WI38 (cell line): ENCODE measurements at regions not wholly inside any gene's neighbourhood (a gene's known extent, or its start where the extent isn't known, plus 50 kb on each side); places are given as distances from the start of the nearest gene placed in this dataset.
"Not testable (repeated sequence)": the region's sequence is repeated elsewhere in the genome, so short reads cannot be mapped to it uniquely, and the experiment has no call there.

ENCODE experiments used
- H3K4me3 ChIP-seq: 2 replicates; pipeline ENCODE4 v1.5.1; 2011; ENCODE audit warnings: low read depth, mild to moderate bottlenecking, control low read depth, low read length
- TF ChIP-seq, protein P1 (sequence below): IDR thresholded peaks from 2 replicates; pipeline ENCODE4 v1.5.1; 2012; ENCODE audit warnings: low read depth, mild to moderate bottlenecking, control low read depth, low read length

DNA sequence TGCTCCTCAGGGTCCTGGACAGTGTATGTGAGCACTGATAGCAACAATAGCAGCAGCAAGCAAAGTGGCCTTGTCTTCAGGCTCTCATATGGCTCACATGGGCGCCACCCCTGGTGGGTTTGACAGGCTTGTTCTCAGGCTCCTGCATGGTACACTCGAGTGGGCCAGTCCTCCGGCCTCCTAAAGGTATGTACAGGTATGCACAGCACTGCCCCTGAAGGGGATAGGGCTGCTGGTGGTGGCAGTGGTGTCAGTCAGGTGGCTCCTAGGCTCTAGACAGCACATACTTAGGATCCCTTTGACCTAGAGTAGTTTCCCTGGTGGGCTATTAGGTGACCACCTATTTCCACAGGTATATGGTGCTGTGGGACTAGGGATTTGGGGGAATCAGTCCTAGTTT, 79.8 kb downstream of the LGALS9B start:
- H3K4me3 ChIP-seq, result not testable (repeated sequence)

DNA sequence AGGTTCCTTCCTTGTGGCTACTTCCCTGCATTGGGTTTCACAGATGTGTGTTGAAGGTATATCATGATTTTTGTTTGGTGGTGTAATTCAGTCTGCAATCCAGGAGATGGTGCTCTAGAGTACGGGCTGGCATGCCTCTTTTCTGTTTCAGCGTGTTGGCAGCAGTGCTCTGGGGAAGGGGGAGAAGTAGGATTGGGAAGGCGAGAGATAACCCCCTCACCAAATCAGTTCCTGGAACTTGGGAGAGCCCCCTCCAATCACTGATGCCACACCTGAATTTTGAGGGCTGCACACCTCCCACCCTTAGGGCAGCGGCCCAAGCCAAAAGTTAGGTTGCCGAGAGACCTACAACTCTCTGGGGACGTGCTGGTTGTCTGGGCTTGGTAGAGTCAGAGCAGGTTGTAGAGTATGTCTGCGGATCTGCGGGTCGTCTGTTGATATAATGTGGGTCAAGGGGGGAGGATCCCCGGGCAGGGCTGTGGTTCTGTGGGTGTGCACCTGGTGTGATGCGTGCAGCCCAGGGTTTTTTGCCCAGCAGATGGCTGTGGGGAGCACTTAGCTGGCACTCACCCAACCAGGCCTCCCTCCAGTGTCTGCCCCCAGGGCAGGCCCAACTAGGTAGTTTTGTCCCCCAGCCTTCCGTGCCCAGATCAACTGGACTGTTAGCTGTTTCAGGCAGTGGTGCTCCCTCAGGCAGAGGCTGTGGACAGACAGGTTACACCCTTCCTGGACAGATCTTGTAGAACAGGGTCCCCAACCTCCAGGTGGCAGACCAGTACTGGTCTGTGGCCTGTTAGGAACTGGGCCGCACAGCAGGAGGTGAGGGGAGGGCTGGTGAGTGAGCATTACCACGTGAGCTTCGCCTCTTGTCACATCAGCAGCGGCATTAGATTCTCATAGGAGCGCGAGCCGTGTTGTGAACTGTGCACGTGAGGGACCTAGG, 85.7 kb downstream of the LGALS9B start:
- TF ChIP-seq, protein P1, sequence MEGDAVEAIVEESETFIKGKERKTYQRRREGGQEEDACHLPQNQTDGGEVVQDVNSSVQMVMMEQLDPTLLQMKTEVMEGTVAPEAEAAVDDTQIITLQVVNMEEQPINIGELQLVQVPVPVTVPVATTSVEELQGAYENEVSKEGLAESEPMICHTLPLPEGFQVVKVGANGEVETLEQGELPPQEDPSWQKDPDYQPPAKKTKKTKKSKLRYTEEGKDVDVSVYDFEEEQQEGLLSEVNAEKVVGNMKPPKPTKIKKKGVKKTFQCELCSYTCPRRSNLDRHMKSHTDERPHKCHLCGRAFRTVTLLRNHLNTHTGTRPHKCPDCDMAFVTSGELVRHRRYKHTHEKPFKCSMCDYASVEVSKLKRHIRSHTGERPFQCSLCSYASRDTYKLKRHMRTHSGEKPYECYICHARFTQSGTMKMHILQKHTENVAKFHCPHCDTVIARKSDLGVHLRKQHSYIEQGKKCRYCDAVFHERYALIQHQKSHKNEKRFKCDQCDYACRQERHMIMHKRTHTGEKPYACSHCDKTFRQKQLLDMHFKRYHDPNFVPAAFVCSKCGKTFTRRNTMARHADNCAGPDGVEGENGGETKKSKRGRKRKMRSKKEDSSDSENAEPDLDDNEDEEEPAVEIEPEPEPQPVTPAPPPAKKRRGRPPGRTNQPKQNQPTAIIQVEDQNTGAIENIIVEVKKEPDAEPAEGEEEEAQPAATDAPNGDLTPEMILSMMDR, result peak; percentile 59
- H3K4me3 ChIP-seq, result not testable (repeated sequence)

DNA sequence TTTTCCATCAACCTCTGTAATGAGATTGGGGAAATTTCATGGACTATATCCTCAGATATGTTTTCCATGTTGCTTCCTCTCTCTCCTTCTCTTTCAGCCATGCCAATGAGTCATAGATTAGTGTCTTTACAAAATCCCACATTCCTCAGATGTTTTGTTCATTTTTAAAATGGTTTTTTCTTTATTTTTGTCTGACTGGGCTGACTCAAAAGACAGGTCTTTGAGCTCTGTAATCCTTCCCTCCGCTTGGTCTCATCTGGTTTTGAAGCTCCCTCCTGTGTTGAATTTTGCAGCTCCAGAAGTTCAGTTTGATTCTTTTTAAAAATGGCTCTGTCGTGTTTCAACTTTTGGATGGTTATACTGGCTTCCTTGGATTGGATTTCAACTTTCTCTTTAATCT, 86.7 kb downstream of the LGALS9B start:
- H3K4me3 ChIP-seq, result not testable (repeated sequence)

DNA sequence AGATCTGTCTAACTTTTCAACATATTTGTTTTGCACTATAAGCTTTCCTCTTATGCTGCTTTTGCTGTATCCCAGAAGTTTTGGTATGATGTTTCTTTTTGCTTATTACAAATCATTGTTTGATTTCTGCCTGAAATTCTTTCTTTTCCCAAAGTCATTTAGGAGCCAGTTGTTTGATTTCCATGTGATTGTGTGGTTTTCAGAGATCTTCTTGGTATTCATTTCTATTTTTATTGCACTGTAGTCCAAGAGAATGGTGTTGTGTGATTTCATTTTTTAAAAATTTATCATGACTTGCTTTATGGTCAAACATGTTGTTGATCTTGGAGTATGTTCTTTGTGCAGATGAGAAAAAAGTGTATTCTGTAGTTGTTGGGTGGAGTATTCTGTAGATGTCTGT, 88.1 kb downstream of the LGALS9B start:
- H3K4me3 ChIP-seq, result not testable (repeated sequence)

DNA sequence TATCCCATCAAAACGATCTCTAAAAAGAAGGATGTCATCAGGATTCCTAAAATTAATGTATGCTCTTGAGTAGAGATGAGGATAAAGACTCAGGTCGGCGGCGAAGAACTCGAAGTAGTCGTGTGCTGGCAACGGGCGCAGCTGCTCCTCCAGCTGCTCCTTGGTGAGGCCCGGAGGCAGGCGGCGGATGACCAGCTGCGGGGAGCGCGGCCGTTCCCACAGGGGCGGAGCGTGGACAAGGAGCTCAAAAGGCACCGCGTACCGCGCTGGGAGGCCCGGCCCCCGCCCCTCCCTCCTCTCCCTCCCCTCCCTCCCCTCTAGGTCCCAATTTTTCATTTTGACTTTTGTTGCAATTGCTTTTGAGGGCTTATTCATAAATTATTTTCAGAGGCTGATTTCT, 90.7 kb downstream of the LGALS9B start:
- not testable (repeated sequence) for H3K4me3 ChIP-seq

DNA sequence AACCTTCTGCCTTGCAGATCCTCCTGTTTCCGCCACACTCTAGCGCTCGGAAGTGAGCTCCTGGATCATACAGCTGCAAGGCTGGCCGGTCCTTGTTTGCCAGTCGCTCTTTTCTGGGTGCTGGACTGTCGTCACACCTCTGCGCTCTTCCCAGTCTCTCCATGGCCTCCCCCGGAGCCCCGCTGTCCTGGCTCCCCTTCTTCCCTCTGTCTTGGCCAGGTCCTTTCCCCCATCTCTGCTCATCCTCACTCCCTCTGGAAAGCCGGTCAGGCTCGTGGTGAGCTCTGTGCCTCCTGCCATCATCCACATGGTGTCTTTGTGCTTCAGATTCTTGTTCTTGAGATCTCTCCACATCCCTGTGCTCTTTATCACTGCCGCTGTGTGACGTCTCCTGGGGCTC, 91.6 kb downstream of the LGALS9B start:
- H3K4me3 ChIP-seq, result not testable (repeated sequence)
